ENCODE measurements at regions not wholly inside any gene's neighbourhood (a gene's known extent, or its start where the extent isn't known, plus 50 kb on each side); places are given as distances from the start of the nearest gene placed in this dataset.

DNA sequence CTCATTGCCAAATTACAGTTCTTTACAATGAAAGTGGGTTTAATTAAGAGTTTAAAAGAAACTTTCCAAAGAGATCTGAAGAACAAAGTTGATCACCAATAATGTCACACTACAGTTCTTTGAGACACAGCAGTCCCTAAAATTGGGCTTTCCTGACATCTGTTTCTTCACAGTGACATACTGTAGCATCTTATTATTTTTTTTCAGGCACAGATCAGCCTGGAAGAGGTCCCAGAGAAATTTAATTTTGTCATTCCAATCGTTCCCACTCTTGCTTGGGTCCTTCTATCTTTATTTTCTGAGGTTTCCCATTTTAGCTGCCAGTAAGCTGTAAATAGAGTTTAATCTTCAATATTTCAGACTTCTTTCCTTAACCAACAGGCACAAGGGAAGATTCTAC lies 143.1 kb upstream of the FRMPD4 start:
- no peaks in the 10 kb centered on the region for H3K4me1 ChIP-seq (ENCODE audit: insufficient read depth)
- H3K9me3 ChIP-seq = no peaks in the 10 kb centered on the region
- H3K27me3 ChIP-seq = no peaks in the 10 kb centered on the region
- WGBS, 3 donors = 3 to 6% (median 3%) methylated on average over 1 of the region's 1 CpG
- no peak overlapping the region for H3K27ac ChIP-seq
- intact Hi-C loops (cut with DNase I) = no loop called here
- no peaks in the 10 kb centered on the region for H3K36me3 ChIP-seq
- DNase-seq = no peak
- TF ChIP-seq, protein P1, sequence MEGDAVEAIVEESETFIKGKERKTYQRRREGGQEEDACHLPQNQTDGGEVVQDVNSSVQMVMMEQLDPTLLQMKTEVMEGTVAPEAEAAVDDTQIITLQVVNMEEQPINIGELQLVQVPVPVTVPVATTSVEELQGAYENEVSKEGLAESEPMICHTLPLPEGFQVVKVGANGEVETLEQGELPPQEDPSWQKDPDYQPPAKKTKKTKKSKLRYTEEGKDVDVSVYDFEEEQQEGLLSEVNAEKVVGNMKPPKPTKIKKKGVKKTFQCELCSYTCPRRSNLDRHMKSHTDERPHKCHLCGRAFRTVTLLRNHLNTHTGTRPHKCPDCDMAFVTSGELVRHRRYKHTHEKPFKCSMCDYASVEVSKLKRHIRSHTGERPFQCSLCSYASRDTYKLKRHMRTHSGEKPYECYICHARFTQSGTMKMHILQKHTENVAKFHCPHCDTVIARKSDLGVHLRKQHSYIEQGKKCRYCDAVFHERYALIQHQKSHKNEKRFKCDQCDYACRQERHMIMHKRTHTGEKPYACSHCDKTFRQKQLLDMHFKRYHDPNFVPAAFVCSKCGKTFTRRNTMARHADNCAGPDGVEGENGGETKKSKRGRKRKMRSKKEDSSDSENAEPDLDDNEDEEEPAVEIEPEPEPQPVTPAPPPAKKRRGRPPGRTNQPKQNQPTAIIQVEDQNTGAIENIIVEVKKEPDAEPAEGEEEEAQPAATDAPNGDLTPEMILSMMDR (IDR thresholded peaks at IDR 0.05) = no peak
- no peak overlapping the region for H3K4me3 ChIP-seq

DNA sequence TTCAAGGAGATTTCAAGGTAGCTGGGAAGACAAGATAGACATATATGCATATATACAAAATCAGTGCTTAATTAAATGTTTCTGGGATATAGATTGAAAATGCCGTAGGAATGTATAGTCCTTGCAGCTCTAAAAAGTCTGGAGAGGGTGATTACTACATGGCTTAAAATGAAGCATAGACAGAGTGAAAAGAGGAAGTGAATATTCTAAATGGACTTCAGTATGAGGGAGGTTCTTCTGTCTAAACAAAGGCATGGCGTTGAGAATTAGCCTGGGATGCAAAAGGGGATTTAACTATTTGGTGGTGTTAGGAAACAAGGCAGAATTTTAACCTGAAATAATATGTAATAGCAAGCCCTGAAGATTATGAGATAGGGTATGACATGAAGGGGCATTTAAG lies 141.5 kb upstream of the FRMPD4 start:
- 50 to 55% (median 53%) methylated on average over 2 of the region's 2 CpGs for WGBS, 3 donors
- Histone ChIP-seq H3K36me3 (no peaks in the 10 kb centered on the region), H3K4me3 (no peak overlapping the region), H3K27ac (no peak overlapping the region), H3K9me3 (no peaks in the 10 kb centered on the region), H3K27me3 (no peaks in the 10 kb centered on the region), H3K4me1 (ENCODE audit: insufficient read depth) (no peaks in the 10 kb centered on the region)
- intact Hi-C loops (cut with DNase I) = no loop called here
- TF ChIP-seq POLR2A (IDR thresholded peaks at IDR 0.05) (no peak), EP300 (IDR thresholded peaks at IDR 0.05) (no peak)
- TF ChIP-seq, protein P1 (IDR thresholded peaks at IDR 0.05) = no peak
- DNase-seq = no peak

- Histone ChIP-seq H3K27me3 (no peaks in the 10 kb centered on the region), H3K9me3 (no peaks in the 10 kb centered on the region), H3K4me1 (ENCODE audit: insufficient read depth) (no peaks in the 10 kb centered on the region), H3K27ac (no peak overlapping the region), H3K36me3 (no peaks in the 10 kb centered on the region), H3K4me3 (no peak overlapping the region)
- 20 to 35% (median 23%) methylated on average over 2 of the region's 2 CpGs for WGBS, 3 donors
- TF ChIP-seq, protein P1 (IDR thresholded peaks at IDR 0.05) = no peak
- TF ChIP-seq POLR2A (IDR thresholded peaks at IDR 0.05) = no peak
- no peak for TF ChIP-seq EP300 (IDR thresholded peaks at IDR 0.05)
- no peak for DNase-seq
- intact Hi-C loops (cut with DNase I) = no loop called here
These were observed 139.3 kb upstream of the FRMPD4 start for GRCh38 chrX:11998944-11999343.

- no peak for TF ChIP-seq POLR2A (IDR thresholded peaks at IDR 0.05)
- TF ChIP-seq, protein P1 (IDR thresholded peaks at IDR 0.05) = no peak
- TF ChIP-seq EP300 (IDR thresholded peaks at IDR 0.05) = no peak
- intact Hi-C loops (cut with DNase I) = no loop called here
These were observed 135.4 kb upstream of the FRMPD4 start for GRCh38 chrX:12002876-12003275.

GRCh38 chrX:12007881-12008280 lies 130.4 kb upstream of the FRMPD4 start:
- DNase-seq = no peak
- Histone ChIP-seq H3K9me3 (no peaks in the 10 kb centered on the region), H3K4me3 (no peak overlapping the region), H3K36me3 (no peaks in the 10 kb centered on the region), H3K4me1 (ENCODE audit: insufficient read depth) (no peaks in the 10 kb centered on the region), H3K27ac (no peak overlapping the region), H3K27me3 (no peaks in the 10 kb centered on the region)
- intact Hi-C loops (cut with DNase I) = no loop called here
- TF ChIP-seq POLR2A (IDR thresholded peaks at IDR 0.05) (no peak), EP300 (IDR thresholded peaks at IDR 0.05) (no peak)
- TF ChIP-seq, protein P1 (IDR thresholded peaks at IDR 0.05) = no peak
- 49 to 62% (median 56%) methylated on average over 2 of the region's 2 CpGs for WGBS, 3 donors

More at GRCh38 chrX:12002876-12003275, 135.4 kb upstream of the FRMPD4 start:
- no peaks in the 10 kb centered on the region for H3K4me1 ChIP-seq (ENCODE audit: insufficient read depth)
- no peaks in the 10 kb centered on the region for H3K36me3 ChIP-seq
- no peaks in the 10 kb centered on the region for H3K27me3 ChIP-seq
- DNase-seq = no peak
- no peak overlapping the region for H3K27ac ChIP-seq
- H3K4me3 ChIP-seq = no peak overlapping the region
- H3K9me3 ChIP-seq = no peaks in the 10 kb centered on the region
